GM12872 (cell line): ENCODE measurements at regions not wholly inside any gene's neighbourhood (a gene's known extent, or its start where the extent isn't known, plus 50 kb on each side); places are given as distances from the start of the nearest gene placed in this dataset.

Source experiments
- TF ChIP-seq, protein P1 (sequence below): IDR thresholded peaks from 3 replicates; pipeline ENCODE4 v1.5.1; 2011; ENCODE audit warnings: low read depth, mild to moderate bottlenecking, low read length, moderate library complexity; ENCODE audit not compliant: insufficient read depth

DNA sequence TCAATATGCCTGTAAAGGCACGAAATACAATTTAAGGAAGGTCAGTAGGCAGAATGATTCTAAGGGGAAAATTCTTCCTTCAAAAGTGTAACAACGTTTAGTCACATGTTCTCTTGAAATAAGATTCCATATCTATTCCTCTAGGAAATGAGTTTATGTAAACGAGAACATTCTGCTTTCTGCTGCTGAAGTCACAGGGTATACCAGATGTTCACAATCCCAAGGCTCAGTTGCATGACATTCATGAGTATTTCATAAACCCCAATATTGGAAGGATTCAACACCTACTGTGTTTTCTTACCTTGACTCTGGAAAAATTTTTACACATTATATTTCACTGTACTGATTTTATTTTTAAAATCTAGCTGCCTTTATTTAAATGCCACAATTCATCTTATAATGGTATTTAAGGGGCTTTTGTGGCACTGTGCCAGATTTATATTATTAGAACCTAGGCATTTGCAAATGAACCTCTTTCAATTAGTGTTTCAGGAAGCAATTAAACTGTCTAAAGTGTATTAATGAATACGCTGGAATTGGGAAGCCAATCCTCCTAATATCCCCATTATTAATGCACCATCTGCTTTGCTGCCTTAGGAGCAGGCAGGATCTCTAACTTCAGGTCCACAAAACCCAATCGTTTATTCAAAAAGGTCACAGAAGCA is 542.6 kb upstream of the KLHL29 start:
- TF ChIP-seq, protein P1, sequence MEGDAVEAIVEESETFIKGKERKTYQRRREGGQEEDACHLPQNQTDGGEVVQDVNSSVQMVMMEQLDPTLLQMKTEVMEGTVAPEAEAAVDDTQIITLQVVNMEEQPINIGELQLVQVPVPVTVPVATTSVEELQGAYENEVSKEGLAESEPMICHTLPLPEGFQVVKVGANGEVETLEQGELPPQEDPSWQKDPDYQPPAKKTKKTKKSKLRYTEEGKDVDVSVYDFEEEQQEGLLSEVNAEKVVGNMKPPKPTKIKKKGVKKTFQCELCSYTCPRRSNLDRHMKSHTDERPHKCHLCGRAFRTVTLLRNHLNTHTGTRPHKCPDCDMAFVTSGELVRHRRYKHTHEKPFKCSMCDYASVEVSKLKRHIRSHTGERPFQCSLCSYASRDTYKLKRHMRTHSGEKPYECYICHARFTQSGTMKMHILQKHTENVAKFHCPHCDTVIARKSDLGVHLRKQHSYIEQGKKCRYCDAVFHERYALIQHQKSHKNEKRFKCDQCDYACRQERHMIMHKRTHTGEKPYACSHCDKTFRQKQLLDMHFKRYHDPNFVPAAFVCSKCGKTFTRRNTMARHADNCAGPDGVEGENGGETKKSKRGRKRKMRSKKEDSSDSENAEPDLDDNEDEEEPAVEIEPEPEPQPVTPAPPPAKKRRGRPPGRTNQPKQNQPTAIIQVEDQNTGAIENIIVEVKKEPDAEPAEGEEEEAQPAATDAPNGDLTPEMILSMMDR: no peak

GRCh38 chr2:22843919-22844537 is 541.0 kb upstream of the KLHL29 start:
- TF ChIP-seq, protein P1: no peak

DNA sequence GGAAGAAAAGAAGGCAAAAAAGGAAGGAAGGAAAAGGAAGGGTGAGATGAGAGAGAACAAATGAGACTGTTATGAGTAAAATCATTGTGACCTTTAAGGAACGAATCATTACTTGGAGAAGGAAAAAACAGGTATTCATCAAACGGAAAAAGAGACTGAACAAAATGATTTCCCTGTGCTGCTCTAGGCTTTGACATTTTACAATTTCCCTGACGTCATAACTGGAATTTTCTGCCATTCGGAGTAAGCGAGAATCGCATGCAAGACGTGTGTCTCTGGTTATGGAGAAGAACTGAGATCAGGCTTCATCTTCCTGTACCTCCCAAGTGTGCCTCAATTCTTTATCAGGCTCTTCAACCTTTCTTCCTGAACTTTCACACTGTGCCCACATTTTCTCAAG is 534.7 kb upstream of the KLHL29 start:
- TF ChIP-seq, protein P1: no peak

- TF ChIP-seq, protein P1: no peak
These were observed 530.4 kb upstream of the KLHL29 start for GRCh38 chr2:22854588-22854987.

DNA sequence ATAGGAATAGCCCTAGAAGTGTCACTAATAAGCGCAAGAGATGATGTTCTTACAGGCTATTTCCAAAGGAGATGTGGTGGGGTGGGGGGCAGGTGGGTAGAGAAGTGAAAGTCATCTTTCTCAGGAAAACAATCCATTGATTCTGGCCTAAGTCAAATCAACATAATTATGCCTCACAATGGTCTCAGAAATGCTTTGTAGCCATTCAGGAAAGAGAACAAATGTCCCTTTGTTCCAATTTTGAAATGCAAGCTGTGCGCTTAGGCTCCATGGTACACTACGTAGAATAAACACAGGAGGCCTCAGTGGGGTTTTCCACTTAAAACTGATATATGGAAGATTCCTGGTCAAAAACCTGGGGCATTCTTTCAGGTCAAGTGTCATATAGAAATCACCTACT is 529.9 kb upstream of the KLHL29 start:
- TF ChIP-seq, protein P1: no peak

DNA sequence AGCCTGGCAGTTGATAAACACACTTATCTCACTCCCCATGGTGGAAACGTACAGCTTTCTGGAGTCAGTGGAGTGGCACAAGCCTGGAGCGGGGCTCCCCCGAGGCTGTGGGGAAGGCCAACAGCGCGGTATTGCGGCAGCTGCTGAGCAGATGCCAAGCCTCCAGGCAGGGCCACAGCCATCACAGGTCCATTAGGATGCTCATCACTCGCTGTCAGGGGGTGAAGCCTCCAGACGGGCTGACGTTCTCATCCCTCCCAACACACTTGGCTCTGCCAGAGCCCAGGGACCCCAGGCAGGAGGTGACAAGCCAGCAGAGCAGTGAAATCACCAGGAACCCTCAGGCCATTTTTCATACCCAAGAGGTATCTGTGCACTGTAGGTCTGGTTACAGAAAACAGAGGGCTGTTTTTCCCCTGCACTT is 529.2 kb upstream of the KLHL29 start:
- TF ChIP-seq, protein P1: no peak

GRCh38 chr2:22867973-22868372 is 517.0 kb upstream of the KLHL29 start:
- TF ChIP-seq, protein P1: no peak
